ENCODE measurements at regions not wholly inside any gene's neighbourhood (a gene's known extent, or its start where the extent isn't known, plus 50 kb on each side); places are given as distances from the start of the nearest gene placed in this dataset.

DNA sequence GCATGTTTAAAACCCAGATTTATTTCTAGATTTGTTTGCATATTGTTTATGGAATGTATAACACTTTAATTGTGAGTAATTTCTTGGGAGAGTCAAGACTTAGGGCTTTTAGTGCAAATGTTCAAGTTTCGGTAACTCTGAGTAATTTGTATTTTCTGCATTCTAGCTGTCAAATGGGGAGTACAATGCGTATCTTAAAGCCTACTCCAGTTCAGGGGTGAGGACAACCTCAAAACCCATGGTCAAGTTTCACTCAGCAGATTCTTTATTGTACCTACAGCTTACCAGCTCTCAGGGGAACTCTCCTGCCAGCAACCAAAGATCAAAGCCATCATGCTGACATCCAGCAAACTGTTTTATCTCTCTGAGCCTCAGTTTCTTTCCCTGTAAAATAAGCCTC, 458.6 kb upstream of the JARID2 start:
- no peak for ATAC-seq
- WGBS (ENCODE audit: low lambda C conversion rate) = 52% methylated on average over 2 of the region's 2 CpGs
- H3K9me3 ChIP-seq (ENCODE audit: low read length) = no peaks in the 10 kb centered on the region

More for the DNA sequence above, 458.6 kb upstream of the JARID2 start:
- DNase-seq (ENCODE audit: low spot score) (no peak), FAIRE-seq (no peak)
- H3K4me2 ChIP-seq (ENCODE audit: low read depth, low read length) = no peak overlapping the region
- H2AFZ ChIP-seq (ENCODE audit: low read length) = no peak overlapping the region
- no TSS peak for BruUV-seq (replicated peaks)
- H3K9ac ChIP-seq (ENCODE audit: insufficient read depth, low read depth, low read length) = no peak overlapping the region
- no peaks in the 10 kb centered on the region for H3K4me1 ChIP-seq (ENCODE audit: insufficient read depth, low read length)
- TF ChIP-seq ZNF337 (CRISPR knock-in tag; IDR thresholded peaks at IDR 0.05; ENCODE audit: borderline replicate concordance, low read depth) (no peak), SP5 (CRISPR knock-in tag; IDR thresholded peaks at IDR 0.05; ENCODE audit: borderline replicate concordance, low read depth) (no peak), NFATC3 (CRISPR knock-in tag; IDR thresholded peaks at IDR 0.05) (no peak), ZIK1 (CRISPR knock-in tag; IDR thresholded peaks at IDR 0.05; ENCODE audit: borderline replicate concordance, low read depth) (no peak)
- TF ChIP-seq, protein P1, sequence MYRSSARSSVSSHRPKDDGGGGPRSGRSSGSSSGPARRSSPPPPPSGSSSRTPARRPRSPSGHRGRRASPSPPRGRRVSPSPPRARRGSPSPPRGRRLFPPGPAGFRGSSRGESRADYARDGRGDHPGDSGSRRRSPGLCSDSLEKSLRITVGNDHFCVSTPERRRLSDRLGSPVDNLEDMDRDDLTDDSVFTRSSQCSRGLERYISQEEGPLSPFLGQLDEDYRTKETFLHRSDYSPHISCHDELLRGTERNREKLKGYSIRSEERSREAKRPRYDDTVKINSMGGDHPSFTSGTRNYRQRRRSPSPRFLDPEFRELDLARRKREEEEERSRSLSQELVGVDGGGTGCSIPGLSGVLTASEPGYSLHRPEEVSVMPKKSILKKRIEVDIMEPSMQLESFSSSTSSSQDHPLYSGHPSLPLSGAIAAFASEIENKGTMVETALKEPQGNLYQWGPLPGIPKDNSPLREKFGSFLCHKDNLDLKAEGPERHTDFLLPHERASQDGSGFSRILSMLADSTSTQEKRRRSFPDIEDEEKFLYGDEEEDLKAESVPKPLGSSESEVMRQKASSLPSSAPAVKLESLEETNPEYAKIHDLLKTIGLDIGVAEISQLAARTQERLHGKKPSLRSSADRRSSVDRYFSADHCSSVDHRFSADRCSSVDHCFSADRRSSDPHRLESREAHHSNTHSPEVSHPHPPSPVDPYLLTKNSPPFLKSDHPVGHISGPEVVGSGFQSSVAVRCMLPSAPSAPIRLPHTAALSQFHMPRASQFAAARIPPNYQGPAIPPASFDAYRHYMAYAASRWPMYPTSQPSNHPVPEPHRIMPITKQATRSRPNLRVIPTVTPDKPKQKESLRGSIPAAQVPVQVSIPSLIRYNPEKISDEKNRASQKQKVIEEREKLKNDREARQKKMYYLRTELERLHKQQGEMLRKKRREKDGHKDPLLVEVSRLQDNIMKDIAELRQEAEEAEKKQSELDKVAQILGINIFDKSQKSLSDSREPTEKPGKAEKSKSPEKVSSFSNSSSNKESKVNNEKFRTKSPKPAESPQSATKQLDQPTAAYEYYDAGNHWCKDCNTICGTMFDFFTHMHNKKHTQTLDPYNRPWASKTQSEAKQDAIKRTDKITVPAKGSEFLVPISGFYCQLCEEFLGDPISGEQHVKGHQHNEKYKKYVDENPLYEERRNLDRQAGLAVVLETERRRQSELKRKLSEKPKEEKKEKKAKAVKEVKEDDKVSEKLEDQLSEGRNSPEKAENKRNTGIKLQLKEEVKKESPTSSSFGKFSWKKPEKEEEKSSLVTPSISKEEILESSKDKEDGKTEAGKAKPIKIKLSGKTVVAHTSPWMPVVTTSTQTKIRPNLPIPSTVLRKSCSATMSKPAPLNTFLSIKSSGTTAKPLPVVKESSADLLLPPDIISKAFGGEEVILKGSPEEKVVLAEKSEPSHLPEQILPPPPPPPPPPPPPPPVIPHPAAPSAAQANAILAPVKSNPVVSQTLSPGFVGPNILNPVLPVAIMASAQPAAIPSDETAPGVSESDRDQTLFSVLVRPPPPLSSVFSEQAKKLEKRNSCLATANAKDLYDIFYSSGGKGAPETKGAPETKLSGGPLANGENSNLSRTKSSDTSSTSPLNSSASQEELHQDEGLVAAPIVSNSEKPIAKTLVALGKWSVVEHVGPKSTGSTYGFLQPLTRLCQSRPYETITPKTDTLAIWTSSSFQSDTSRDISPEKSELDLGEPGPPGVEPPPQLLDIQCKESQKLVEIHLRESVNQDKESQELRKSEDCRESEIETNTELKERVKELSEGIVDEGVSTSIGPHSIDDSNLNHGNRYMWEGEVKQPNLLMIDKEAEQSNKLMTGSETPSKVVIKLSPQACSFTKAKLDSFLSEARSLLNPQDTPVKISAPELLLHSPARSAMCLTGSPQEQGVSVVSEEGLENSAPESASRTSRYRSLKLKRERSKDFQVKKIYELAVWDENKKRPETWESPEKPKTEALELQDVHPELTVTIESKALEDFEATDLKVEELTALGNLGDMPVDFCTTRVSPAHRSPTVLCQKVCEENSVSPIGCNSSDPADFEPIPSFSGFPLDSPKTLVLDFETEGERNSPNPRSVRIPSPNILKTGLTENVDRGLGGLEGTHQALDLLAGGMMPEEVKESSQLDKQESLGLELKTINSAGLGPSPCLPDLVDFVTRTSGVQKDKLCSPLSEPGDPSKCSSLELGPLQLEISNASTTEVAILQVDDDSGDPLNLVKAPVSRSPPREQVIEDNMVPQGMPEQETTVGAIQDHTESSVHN (CRISPR knock-in tag; IDR thresholded peaks at IDR 0.05) = no peak
- TF ChIP-seq, protein P2, sequence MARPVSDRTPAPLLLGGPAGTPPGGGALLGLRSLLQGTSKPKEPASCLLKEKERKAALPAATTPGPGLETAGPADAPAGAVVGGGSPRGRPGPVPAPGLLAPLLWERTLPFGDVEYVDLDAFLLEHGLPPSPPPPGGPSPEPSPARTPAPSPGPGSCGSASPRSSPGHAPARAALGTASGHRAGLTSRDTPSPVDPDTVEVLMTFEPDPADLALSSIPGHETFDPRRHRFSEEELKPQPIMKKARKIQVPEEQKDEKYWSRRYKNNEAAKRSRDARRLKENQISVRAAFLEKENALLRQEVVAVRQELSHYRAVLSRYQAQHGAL (CRISPR knock-in tag; IDR thresholded peaks at IDR 0.05; ENCODE audit: not compliant biosample characterization) = no peak
- TF ChIP-seq, protein P3, sequence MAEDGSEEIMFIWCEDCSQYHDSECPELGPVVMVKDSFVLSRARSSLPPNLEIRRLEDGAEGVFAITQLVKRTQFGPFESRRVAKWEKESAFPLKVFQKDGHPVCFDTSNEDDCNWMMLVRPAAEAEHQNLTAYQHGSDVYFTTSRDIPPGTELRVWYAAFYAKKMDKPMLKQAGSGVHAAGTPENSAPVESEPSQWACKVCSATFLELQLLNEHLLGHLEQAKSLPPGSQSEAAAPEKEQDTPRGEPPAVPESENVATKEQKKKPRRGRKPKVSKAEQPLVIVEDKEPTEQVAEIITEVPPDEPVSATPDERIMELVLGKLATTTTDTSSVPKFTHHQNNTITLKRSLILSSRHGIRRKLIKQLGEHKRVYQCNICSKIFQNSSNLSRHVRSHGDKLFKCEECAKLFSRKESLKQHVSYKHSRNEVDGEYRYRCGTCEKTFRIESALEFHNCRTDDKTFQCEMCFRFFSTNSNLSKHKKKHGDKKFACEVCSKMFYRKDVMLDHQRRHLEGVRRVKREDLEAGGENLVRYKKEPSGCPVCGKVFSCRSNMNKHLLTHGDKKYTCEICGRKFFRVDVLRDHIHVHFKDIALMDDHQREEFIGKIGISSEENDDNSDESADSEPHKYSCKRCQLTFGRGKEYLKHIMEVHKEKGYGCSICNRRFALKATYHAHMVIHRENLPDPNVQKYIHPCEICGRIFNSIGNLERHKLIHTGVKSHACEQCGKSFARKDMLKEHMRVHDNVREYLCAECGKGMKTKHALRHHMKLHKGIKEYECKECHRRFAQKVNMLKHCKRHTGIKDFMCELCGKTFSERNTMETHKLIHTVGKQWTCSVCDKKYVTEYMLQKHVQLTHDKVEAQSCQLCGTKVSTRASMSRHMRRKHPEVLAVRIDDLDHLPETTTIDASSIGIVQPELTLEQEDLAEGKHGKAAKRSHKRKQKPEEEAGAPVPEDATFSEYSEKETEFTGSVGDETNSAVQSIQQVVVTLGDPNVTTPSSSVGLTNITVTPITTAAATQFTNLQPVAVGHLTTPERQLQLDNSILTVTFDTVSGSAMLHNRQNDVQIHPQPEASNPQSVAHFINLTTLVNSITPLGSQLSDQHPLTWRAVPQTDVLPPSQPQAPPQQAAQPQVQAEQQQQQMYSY (CRISPR knock-in tag; IDR thresholded peaks at IDR 0.05) = no peak
- H3K36me3 ChIP-seq (replicated peaks in 1 of 2; ENCODE audit: control insufficient read depth in 1 of 2, insufficient read depth in 2 of 2, low read length in 2 of 2) = no peaks in the 10 kb centered on the region
- CTCF ChIA-PET (ENCODE audit: low intra/inter-chr PET ratio, low total read pairs) = no interaction called here
- no peak overlapping the region for H3K27ac ChIP-seq (ENCODE audit: extremely low read length, insufficient read depth, low read length)
- intact Hi-C loops (cut with micrococcal nuclease; ENCODE audit: unreplicated experiment) (no loop called here), in situ Hi-C loops (cut with HindIII; ENCODE audit: extremely low pct_ligation_motif_present, low pct_unique_long_range_greater_than_20kb) (no loop called here)
- H4K20me1 ChIP-seq (ENCODE audit: insufficient read depth, low read length) = no peaks in the 10 kb centered on the region
- no peak overlapping the region for H3K4me3 ChIP-seq (replicated peaks in 1 of 3; ENCODE audit: insufficient read depth in 1 of 3, low read depth in 2 of 3, low read length in 3 of 3)
- H3K27me3 ChIP-seq (ENCODE audit: control insufficient read depth in 1 of 2, insufficient read depth in 2 of 2, low read length in 2 of 2) = no peaks in the 10 kb centered on the region
- POLR2A ChIA-PET = no interaction called here
- H3K79me2 ChIP-seq (ENCODE audit: insufficient read depth, low read length) = no peaks in the 10 kb centered on the region

All from HepG2 (cell line).